ENCODE measurements at regions not wholly inside any gene's neighbourhood (a gene's known extent, or its start where the extent isn't known, plus 50 kb on each side); places are given as distances from the start of the nearest gene placed in this dataset.
"Not testable (repeated sequence)": the region's sequence is repeated elsewhere in the genome, so short reads cannot be mapped to it uniquely, and the experiment has no call there.

DNA sequence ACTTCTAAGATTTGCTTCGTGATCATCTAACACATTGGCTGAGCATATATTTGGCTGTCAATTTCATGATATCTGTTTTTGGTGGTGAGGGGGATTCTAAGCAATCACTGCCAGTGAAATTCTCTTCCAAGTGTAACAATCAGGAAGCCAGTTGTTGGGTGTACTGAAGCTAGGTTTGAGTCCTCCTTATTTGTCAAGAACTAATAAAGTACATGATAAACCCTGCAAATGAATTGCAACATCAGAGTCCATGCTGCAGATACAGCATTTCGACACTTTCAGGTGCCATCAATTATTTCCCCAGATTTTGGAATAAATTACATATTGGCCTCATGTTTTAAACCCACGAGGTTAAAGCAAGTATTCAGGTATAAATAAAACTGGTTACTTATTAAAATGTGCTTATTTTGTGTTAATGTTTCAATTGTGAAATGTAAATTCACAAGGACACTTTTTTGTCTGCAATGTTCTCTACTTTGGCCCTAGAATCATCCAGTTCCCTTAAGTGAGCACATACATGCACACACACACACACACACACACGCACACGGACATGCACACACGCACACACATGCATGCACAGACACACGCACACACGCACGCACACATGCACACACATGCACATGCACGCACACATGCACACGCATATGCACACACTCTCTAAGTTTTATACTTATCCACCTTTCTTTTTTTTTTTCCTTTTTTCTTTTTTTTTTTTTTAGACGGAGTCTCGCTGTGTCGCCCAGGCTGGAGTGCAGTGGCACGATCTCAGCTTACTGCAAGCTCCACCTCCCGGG lies 510.2 kb upstream of the KLF6 start:
- DNase-seq (ENCODE audit: low spot score) = no peak

DNA sequence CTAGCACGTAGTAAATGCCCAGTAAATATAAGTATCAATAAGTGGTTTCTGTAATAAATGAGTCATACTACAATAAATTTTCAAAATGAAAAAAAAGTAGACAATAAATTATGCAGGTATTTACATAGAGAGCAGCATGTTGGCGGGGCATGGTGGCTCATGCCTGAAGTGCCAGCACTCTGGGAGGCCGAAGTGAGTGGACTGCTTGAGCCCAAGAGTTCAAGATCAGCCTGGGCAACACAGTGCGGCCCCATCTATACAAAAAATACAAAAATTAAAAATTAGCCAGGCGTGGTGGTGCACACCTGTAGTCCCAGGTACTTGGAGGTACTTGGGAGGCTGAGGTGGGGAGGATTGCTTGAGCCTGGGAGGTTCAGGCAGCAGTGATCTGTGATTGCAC lies 509.3 kb upstream of the KLF6 start:
- DNase-seq (ENCODE audit: low spot score) = no peak

DNA sequence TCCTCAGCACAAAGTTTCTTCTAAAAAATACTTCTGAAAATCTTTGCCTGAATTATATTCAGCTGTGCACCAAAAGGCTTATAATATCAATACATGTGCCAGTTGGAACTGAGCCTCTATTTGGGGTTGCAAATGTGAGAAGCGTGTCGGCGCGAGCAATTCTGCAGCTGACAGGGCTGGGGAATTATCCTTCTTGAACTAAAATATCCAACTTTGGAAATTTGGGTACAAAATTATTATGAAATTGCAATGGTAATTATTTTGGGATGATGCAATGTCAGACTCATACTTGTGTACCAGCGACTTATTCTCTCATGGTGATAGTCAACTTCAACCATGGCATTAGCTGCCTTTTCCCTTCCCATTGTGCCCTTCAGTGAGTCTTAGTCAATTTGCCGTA lies 507.0 kb upstream of the KLF6 start:
- no peak for DNase-seq (ENCODE audit: low spot score)

DNA sequence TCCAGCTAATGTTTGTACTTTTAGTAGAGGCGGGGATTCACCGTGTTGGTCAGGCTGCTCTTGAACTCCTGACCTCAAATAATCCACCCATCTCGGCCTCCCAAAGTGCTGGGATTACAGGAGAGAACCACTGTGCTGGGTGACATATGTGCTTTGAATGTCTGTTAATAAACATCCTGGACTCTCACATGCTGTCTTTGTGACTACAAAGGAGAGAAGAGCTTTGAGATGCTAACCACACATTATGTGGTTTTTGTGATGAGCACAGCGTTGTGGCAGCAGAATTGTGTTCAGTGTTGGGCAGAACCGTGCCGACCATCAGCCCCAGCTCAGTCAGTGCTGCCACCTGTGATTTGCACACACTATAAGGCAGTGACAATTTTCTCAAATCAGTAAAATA lies 500.1 kb upstream of the KLF6 start:
- DNase-seq (ENCODE audit: low spot score) = no peak

DNA sequence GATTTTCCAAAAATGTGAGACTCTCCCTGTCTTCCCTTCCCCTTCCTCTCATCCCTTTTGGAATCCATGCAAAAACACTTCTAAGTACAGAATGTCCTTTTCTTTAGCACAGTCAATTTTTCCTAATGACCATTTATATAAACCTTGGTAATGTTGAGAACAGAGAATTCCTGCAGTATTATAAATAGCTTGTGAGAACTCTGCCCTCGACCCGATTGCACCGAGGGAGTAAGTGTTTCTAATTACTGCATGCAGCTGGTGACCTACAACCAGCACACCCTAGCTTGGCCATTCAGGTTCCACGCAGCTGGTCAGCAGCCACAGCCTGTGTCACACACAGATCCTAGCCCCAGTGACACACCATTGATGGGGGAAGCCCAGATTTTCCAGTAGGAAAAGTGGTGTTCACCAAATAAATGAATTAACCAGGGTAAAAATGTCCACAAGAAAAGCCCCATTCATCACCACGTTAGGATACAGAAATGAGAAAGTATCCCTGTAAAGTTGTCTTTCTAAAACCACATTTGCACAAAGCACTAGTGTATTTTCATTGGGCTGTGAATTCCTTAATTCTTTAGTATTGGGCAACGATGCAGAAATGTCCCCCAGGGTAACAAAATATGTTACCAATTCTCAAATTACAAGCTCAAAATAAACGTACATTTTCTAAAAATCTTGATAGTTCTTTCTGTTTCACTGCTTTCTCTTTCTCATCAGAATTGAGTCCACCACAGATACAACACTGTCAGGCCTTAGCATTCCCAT lies 499.0 kb upstream of the KLF6 start:
- no peak for DNase-seq (ENCODE audit: low spot score)

DNA sequence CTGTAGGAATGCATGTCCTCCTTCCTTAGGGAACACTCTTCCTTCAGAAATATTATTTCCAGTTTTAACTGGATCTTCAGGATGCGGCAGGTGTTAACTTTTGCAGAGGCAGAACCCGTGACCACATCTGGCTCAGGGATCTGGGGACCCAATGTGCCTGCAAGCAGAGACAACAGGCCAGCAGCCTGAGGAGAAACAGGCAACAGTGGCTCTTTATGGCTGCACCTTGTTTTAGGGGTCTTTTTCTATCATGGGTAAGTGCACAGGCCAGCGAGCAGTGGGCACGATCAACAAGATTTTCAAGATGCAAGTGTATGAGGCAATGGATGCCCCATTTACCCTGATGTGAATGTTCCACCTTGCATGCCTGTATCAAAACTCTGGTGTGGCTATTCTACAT lies 497.5 kb upstream of the KLF6 start:
- no peak for DNase-seq (ENCODE audit: low spot score)

DNA sequence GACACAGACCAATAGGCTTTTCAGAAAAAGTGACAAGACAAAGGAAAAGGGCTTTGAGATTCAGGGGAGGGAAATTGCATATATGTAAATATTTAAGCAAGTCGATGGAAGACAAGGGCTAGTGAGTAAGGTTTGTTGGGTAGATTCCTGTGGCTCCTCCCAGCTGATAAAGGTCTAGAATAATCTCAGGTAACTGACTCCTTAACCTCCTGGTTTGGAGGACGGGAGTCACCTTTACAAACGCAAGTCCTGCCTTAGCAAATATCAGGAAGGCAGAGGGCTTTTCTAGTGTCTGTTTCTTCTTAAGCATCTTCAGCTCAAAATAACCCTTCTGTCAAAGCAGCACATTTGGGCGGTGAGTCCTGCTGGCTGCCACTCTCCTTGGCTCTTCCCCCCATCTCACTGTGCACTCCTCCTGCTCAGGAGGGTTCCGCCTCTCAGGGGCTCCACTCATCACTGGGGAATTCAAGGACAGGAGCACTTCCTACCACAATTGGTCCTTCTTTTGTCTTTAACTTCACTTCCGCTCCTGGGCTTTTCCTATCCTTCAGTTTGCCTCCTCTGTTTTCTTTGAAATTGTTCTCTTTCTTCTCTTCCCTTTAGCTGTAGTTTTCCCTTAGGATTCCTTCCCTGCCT lies 496.3 kb upstream of the KLF6 start:
- DNase-seq (ENCODE audit: low spot score) = no peak

DNA sequence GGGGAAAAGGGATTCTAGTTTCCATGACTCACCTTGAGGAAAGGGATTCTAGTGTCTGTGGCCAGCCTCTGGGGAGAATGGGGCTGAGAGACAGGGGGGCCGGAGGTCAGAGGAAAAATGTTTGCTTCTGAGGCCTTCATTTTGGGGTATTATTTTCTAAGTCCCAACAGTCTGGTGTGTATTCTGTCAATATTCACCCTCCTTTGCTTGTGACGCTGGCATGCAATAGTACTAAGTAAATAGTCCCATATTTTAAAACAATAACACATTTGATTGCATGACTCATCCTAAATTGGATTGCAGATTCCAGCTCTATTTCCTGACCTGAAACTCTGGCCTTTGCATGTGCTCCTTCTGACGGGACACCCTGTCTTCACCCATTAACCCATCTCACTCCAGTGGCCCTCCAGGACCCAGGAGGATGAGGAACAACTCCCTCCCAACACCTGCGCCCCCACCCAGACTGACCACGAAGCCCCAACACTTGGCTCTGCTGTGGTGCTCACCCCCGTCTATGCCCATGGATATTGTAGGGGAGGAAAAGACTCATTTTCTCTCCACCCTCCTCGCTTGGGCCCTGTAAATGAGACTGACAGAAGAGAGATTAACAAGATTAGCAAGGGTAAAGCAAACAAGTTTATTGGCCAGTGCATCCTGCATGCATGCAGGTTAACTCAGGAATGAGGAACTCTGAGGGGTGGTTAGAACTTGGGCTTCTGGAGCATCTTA lies 495.6 kb upstream of the KLF6 start:
- DNase-seq (ENCODE audit: low spot score) = no peak

DNA sequence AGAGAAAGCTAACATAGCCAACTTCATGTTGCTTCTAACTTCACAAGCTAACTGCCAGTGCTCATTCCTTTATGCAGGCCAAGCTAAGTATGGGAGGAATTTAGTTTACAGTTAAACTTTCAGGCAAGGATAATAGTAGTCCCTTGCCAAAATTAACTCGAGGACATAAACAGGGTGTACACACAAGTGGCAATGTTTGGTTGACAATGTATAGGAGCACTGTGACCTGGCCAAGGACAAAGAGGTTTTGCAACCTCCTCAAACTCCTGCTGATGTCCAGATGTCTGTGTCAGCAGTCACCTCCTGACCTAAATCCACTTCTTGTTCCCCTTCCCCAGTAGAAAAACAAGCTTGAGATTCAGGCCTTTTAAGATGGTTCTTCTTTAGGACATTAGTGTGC lies 494.6 kb upstream of the KLF6 start:
- no peak for DNase-seq (ENCODE audit: low spot score)

DNA sequence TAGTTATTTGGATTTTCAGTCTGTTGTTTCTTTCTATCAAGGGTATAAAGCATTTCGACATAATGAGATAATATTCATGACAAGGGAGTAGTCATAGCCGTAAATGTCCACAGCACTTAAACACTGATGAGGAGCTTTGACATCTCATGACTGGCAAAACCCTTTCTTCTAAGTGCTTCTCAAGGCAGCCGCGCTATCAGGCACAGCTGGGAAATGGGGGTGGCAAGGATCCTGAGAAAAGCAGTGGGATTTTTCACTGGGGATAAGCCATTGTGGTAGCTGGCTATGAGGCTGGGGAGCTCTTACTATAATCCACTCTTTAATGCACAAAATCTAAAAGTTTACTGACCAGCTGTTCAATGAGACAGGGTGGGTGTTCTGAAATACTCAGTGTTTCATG lies 493.2 kb upstream of the KLF6 start:
- DNase-seq (ENCODE audit: low spot score) = no peak

DNA sequence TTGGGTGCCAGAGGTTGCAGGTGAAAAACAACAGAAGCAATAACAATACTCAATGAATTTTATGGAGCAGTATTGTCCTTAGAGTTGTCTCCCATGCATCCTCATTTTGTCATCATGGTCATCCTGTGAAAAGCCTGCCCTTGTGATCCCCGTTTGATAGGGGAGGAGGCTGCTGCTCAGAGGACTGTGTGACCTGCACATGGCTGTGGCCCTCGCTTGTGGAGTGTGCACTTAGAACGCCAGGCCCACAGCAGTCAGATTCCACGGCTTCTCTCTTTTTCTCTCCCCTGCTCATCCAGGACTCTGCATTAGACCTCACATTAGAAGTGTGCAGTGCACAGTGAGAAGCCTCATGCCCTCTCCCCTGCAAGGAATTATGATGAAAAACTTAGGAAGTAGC lies 491.1 kb upstream of the KLF6 start:
- DNase-seq (ENCODE audit: low spot score) = no peak

DNA sequence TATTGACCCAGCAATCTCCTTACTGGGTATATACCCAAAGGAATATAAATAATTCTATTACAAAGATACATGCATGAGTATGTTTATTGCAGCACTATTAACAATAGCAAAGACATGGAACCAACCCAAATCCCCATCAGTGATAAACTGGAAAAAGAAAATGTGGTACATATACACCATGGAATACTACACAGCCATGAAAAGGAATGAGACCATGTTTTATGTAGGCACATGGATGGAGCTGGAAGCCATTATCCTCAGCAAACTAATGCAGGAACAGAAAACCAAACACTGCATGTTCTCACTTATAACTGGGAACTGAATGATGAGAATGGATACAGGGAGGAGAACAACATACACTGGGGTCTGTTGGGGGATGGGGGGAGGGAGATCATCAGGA lies 489.7 kb upstream of the KLF6 start:
- not testable (repeated sequence) for DNase-seq (ENCODE audit: low spot score)

DNA sequence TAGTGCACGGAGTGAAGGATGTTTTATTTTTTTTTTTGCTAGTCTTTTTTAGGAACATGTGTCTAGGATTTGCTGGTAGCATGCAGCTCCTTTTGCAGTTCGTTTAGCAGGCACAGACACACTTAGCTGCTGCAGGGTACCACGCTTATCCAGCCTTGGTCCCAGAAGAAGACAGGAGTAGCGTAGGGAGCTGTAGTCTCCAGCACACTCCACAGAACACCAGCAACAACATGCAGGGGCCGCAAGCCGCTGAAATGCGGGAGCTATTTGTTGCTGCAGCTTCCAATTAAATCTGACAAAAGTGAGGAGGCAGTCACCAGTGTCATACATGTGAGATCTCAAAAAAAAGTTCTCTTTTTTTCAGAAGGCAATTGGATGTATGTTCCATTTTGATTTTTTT lies 486.2 kb upstream of the KLF6 start:
- DNase-seq (ENCODE audit: low spot score) = no peak

DNA sequence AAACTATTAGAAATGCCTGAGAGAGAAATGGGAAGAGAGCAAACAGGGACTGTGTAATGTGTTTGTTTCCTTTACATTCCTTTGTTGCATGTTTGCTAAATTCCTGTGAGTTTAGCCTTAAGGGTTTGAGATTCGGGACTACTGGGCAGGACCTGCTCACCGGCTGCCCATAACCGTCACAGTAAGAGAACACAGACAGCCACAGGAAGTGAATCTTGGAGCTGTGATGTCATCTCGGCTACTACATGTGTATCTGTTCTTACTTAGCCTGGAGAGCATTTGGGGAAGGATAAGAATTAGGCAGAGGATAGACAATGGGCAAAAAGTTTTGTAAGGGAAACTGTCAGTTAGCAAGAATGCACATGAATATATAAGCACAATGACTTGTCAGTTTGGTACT lies 485.1 kb upstream of the KLF6 start:
- no peak for DNase-seq (ENCODE audit: low spot score)

DNA sequence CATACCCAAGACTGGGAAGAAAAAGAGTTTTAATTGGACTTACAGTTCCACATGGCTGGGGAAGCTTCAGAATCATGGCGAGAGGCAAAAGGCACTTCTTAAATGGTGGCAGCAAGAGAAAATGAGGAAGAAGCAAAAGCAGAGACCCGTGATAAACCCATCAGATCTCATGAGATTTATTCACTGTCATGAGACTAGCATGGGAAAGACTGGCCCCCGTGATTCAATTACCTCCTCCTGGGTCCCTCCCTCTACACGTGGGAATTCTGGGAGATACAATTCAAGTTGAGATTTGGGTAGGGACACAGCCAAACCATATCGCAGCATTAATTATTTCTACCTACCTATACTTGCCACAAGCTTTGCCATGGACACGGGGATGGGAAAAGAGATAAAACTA lies 483.5 kb upstream of the KLF6 start:
- not testable (repeated sequence) for DNase-seq (ENCODE audit: low spot score)

DNA sequence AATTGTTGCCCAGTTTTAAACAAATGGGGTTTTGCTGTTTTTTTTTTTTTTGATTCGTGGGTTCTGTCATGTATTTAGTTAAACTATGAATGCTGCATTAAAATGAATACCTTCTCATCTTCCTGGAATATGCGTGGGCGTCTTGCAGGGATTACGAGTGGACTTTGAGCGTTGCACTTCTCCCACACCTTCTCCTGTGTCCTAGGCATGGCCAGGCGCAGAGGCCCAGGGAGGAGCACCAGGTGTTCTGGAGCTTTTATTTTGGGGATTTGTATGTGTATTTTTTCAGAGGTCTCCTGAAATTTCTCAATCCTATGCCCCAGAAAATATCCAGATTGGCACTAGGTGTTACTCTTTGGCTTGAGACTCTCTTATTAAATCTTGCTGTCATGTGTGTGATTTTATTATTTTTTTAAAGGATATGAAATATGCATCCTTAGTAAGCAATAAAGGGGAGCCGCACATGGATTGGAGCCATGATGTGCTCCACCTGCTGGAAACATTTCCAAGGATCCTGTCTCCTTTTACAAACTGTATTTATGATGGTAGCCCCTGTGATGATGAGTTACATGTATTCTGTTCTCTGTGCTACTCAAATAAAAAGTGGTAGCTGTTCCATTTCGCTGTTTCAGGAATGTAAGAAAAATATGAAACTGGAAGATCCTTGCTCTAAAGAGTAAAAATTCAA lies 482.2 kb upstream of the KLF6 start:
- no peak for DNase-seq (ENCODE audit: low spot score)

DNA sequence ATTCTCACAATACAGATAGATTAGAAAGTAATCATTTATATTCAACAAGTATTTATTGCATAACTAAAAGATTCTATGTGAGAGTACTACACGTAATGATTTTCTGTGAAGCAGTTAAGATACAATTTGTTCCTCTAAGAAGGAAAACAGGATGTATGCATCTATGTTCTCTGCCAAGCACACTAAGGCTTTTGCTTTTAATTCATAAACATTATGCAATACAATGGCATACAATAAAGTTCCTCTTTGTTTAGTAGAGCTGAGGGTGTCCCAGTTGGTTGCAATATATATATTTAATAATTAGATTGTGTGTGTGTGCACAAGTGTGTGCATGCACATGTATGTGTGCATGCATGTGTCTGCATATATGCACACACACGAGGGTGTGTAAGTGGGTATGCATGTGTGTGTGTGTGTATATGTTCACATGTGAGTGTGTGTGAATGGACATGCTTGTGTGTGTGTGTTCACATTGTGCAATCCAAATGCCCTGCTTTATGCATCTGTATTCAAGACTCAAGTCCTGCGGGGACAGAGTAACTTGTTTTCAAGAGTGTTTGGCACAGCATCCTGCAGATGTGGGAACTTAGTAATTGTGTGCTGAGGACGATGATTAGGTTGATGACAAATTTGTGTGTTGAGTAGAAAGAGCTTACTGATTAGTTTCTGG lies 481.5 kb upstream of the KLF6 start:
- no peak for DNase-seq (ENCODE audit: low spot score)

DNA sequence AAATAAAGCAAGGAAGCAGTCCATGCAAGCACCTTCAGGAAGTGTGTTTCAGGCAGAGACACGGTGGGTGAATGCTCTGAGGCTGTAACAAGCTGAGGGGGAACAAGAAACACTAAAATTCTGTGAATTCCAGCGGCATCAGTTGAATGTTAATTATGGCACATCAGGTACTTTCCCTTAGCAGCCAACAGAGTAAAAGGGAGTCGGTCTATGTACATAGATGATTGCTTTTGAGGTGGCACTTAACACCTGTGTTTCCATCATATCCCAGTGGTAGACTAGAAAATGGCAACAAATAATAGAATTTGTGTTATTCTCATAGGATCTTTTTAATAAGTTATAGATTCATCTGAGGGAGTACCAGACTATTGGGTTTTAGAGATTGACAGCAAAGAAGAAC lies 481.0 kb upstream of the KLF6 start:
- DNase-seq (ENCODE audit: low spot score) = no peak

DNA sequence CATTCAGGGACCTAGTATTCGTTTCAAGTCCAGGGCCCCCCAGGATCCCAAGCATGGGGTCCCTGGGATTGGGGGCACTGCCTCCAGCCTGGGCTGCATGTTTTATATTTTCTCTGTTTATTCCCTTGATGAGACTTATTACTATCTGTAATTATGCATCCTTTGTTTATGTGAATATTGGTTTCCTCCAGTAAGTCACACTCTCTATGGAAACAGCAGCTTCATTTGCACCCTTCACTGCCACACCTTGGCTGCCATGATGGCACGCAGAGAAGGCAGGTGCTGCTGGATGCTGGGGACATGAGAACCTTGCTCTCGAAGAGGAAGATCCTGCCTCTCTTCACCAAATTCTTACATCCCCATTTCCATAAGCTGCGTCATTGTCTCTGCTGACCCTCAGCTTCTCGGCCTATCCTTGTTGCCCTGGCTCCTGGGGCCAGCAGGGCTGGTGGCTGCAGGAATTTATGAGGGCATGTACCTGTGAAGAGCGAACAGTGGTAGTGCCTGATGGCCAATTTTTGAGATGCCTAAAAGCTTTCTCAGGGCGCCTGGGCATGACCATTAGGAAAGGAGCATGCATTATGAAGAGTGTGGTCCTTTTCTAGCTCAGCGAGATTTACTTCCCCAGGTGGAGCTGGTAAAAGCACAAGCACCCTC lies 479.3 kb upstream of the KLF6 start:
- DNase-seq (ENCODE audit: low spot score) = no peak

DNA sequence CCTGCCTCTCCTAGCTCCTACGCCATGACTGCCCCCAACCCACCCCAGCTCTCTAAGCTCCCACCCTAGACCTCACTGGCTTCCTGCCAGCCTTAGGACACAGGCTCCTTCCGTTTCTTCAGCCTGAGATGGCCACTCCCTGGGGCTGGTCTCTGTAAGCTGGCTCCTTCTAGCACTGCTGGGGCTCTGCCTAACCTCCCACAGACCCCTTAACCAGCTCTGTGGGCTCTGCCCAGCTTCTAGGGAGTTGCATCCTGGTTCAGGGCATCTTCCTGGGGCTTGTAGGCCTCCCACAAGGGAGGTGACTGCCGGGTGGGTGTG lies 478.6 kb upstream of the KLF6 start:
- no peak for DNase-seq (ENCODE audit: low spot score)
